GM12878 (cell line): ENCODE measurements at regions not wholly inside any gene's neighbourhood (a gene's known extent, or its start where the extent isn't known, plus 50 kb on each side); places are given as distances from the start of the nearest gene placed in this dataset.

Experiments
- ATAC-seq: fragments of 200-7000 bp; cut with Tn5 transposase; 3 replicates; pipeline ENCODE4 v1.9.1; 2020; ENCODE audit warnings: mild to moderate bottlenecking, moderate library complexity
- BruUV-seq: library from RNA; stranded (reverse); fragments of 400-500 nt; replicated peaks from 2 replicates; lab custom pipeline; 2021; lab: Mats Ljungman, UMichigan
- CTCF ChIA-PET: fragments of 300-600 bp; sonication (Branson Sonifier 250); formaldehyde crosslinking; extraction: SDS; loops from one replicate; lab custom pipeline; 2021; ENCODE audit warnings: inconsistent platforms; lab: Yijun Ruan, JAX
- POLR2A ChIA-PET: fragments of 350-600 bp; formaldehyde crosslinking; extraction: SDS; loops from one replicate; lab custom pipeline; 2021; ENCODE audit warnings: inconsistent platforms; lab: Charles Lee
- RAD21 ChIA-PET: fragments of 300-600 bp; sonication (Branson Sonifier 250); formaldehyde crosslinking; loops from one replicate; lab custom pipeline; 2023; ENCODE audit warnings: antibody characterized with exemption; ENCODE audit not compliant: unreplicated experiment; lab: Charles Lee
- SMC1A ChIA-PET: fragments of 300-600 bp; sonication (Branson Sonifier 250); formaldehyde crosslinking; loops from one replicate; lab custom pipeline; 2023; ENCODE audit not compliant: unreplicated experiment, uncharacterized antibody; lab: Charles Lee
- DNase-seq: peaks from one replicate; pipeline ENCODE4 v3.0.0-alpha.2; 2011; ENCODE audit warnings: low read depth, low spot score
- FAIRE-seq: peaks from 3 replicates; lab custom pipeline; 2011; peaks lifted over from hg19 to GRCh38; lab: Jason Lieb, UNC
- H2AFZ ChIP-seq: 2 replicates; pipeline ENCODE4 v1.6.0; 2011; ENCODE audit warnings: low read depth, low read length, control low read depth; ENCODE audit not compliant: control insufficient read depth
- H3K27ac ChIP-seq: 2 replicates; pipeline ENCODE4 v1.5.1; 2011; ENCODE audit warnings: control low read depth; ENCODE audit not compliant: control insufficient read depth, insufficient read depth
- H3K27me3 ChIP-seq, 2 experiments: replicated peaks in 1 of 2; 2 replicates each; pipeline versions ENCODE4 v1.6.0 to v1.6.1; 2011; ENCODE audit warnings: low read length in 1 of 2; ENCODE audit not compliant: control insufficient read depth in 2 of 2, insufficient read depth in 2 of 2
- H3K36me3 ChIP-seq, 2 experiments: 2 replicates each; pipeline ENCODE4 v1.5.1; 2011; ENCODE audit warnings: low read length in 1 of 2; ENCODE audit not compliant: control insufficient read depth in 2 of 2, insufficient read depth in 2 of 2
- H3K4me1 ChIP-seq: 2 replicates; pipeline ENCODE4 v1.6.1; 2011; ENCODE audit warnings: mild to moderate bottlenecking, low read length, moderate library complexity, mixed read lengths; ENCODE audit not compliant: control insufficient read depth, insufficient read depth
- H3K4me2 ChIP-seq: 2 replicates; pipeline ENCODE4 v1.6.0; 2011; ENCODE audit warnings: control low read depth; ENCODE audit not compliant: control insufficient read depth, insufficient read depth
- H3K4me3 ChIP-seq: fragments of 200-600 bp; sonication (generic); 2 replicates; pipeline ENCODE4 v1.5.1; 2016
- H3K79me2 ChIP-seq: 2 replicates; pipeline ENCODE4 v1.6.0; 2011; ENCODE audit warnings: low read length; ENCODE audit not compliant: control insufficient read depth, insufficient read depth
- H3K9ac ChIP-seq: 2 replicates; pipeline ENCODE4 v1.8.0; 2011; ENCODE audit warnings: low read length, control low read depth, mixed read lengths; ENCODE audit not compliant: control insufficient read depth, insufficient read depth
- H3K9me3 ChIP-seq: replicated peaks from 3 replicates; pipeline ENCODE4 v1.5.1; 2011; ENCODE audit warnings: mild to moderate bottlenecking, low read length; ENCODE audit not compliant: control insufficient read depth, insufficient read depth
- H4K20me1 ChIP-seq: 2 replicates; pipeline ENCODE4 v1.6.0; 2011; ENCODE audit not compliant: control insufficient read depth, insufficient read depth
- CEBPB ChIP-seq, 2 experiments: fragments of 150-350 bp in 1 of 2; IDR thresholded peaks; 2 replicates each; pipeline ENCODE4 v1.6.1; 2012 to 2014; ENCODE audit warnings: low read depth in 2 of 2, low read length in 2 of 2, borderline replicate concordance in 1 of 2, inconsistent platforms in 1 of 2
- CHD2 ChIP-seq: IDR thresholded peaks from 2 replicates; pipeline ENCODE4 v1.6.1; 2011; ENCODE audit warnings: low read depth, low read length, improper control_type of control experiment, borderline replicate concordance
- EP300 ChIP-seq, 2 experiments: fragments of 150-350 bp in 1 of 2; IDR thresholded peaks; 2 replicates each; pipeline ENCODE4 v1.6.1; 2011 to 2012; ENCODE audit warnings: low read depth in 2 of 2, low read length in 2 of 2, borderline replicate concordance in 1 of 2, improper control_type of control experiment in 1 of 2, inconsistent platforms in 1 of 2; ENCODE audit not compliant: control insufficient read depth in 1 of 2
- FOXK2 ChIP-seq: fragments of 450-650 bp; IDR thresholded peaks from 2 replicates; pipeline ENCODE4 v1.6.1; 2017; ENCODE audit warnings: mild to moderate bottlenecking, moderate library complexity
- IKZF1 ChIP-seq: fragments of 450-650 bp; conservative IDR thresholded peaks from 2 replicates; pipeline ENCODE4 v1.6.1; 2017; ENCODE audit warnings: antibody characterized with exemption, mild to moderate bottlenecking
- MTA3 ChIP-seq: IDR thresholded peaks from 2 replicates; pipeline ENCODE4 v1.6.1; 2012; ENCODE audit warnings: low read length, inconsistent platforms, borderline replicate concordance
- PAX5 ChIP-seq: IDR thresholded peaks from 2 replicates; pipeline ENCODE4 v1.6.1; 2011; ENCODE audit warnings: low read depth, low read length, borderline replicate concordance
- PAX8 ChIP-seq: fragments of 450-650 bp; IDR thresholded peaks from 2 replicates; pipeline ENCODE4 v1.6.1; 2017; ENCODE audit warnings: mild to moderate bottlenecking, moderate library complexity
- PKNOX1 ChIP-seq: fragments of 450-650 bp; IDR thresholded peaks from 2 replicates; pipeline ENCODE4 v1.6.1; 2016; ENCODE audit warnings: mild to moderate bottlenecking
- POLR2A ChIP-seq: IDR thresholded peaks from 2 replicates; pipeline ENCODE4 v1.6.1; 2011; ENCODE audit warnings: low read depth, mild to moderate bottlenecking, low read length
- RELA ChIP-seq: fragments of 450-650 bp; IDR thresholded peaks from 2 replicates; pipeline ENCODE4 v1.8.0; 2014; ENCODE audit warnings: borderline replicate concordance; ENCODE audit not compliant: partially characterized antibody
- SREBF1 ChIP-seq: IDR thresholded peaks from 2 replicates; pipeline ENCODE4 v1.6.1; 2012; ENCODE audit warnings: mild to moderate bottlenecking, low read length
- ZNF217 ChIP-seq: fragments of 450-650 bp; IDR thresholded peaks from 2 replicates; pipeline ENCODE4 v1.6.1; 2017; ENCODE audit warnings: antibody characterized with exemption, mild to moderate bottlenecking
- ZNF687 ChIP-seq: fragments of 450-650 bp; IDR thresholded peaks from 2 replicates; pipeline ENCODE4 v1.6.1; 2017; ENCODE audit warnings: mild to moderate bottlenecking, moderate library complexity
- WGBS: methylation state at CpG from one replicate; pipeline ENCODE4 v1.1.6; 2016; ENCODE audit warnings: low lambda C conversion rate; ENCODE audit not compliant: insufficient replicate concordance, insufficient coverage; ENCODE audit errors: missing lambda C conversion rate; 5-methylcytosine and 5-hydroxymethylcytosine counted together
- in situ Hi-C: fragments of 300-500 bp; cut with MboI; formaldehyde crosslinking; loops from 9 replicates; pipeline ENCODE4 v1.14.3; 2018; ENCODE audit warnings: mixed read lengths
- intact Hi-C: fragments of 100-400 bp; cut with micrococcal nuclease; formaldehyde crosslinking; loops from one replicate; pipeline ENCODE4 v1.14.2; 2022; ENCODE audit not compliant: unreplicated experiment
- TF ChIP-seq, protein P1 (sequence below): fragments of 450-650 bp; formaldehyde crosslinking; IDR thresholded peaks from 2 replicates; pipeline ENCODE4 v1.4.0; 2022; ENCODE audit warnings: mild to moderate bottlenecking, moderate library complexity

- no peak for DNase-seq
- CTCF ChIA-PET: no interaction called here
- Histone ChIP-seq H3K27ac (no peak overlapping the region), H3K79me2 (no peaks in the 10 kb centered on the region), H3K4me2 (no peak overlapping the region), H3K36me3 (no peaks in the 10 kb centered on the region), H4K20me1 (no peaks in the 10 kb centered on the region), H3K4me1 (no peaks in the 10 kb centered on the region), H2AFZ (no peak overlapping the region), H3K9me3 (no peaks in the 10 kb centered on the region), H3K9ac (no peak overlapping the region), H3K4me3 (no peak overlapping the region), H3K27me3 (peaks cover 0 to 1% of the 10 kb centered on the region in 2 experiments; a peak in 2 of 4 replicates)
- SMC1A ChIA-PET: no interaction called here
- RAD21 ChIA-PET: no interaction called here
- BruUV-seq: no TSS peak
- whole genome bisulfite sequencing: 29% methylated on average over 2 of the region's 2 CpGs
- ATAC-seq: no peak
- in situ Hi-C loops: no loop called here
- intact Hi-C loops: no loop called here
- FAIRE-seq: no peak
- POLR2A ChIA-PET: no interaction called here
- TF ChIP-seq CHD2 (no peak), POLR2A (no peak), SREBF1 (no peak), EP300 (IDR thresholded peaks at IDR 0.05; ENCODE audit: borderline replicate concordance in 1 of 2, control insufficient read depth in 1 of 2, low read depth in 2 of 2, low read length in 2 of 2) (no peak), CEBPB (IDR thresholded peaks at IDR 0.05; ENCODE audit: borderline replicate concordance in 1 of 2, low read depth in 2 of 2, low read length in 2 of 2) (no peak), PAX8 (no peak), ZNF687 (no peak), PKNOX1 (no peak), ZNF217 (no peak), IKZF1 (no peak), MTA3 (no peak), RELA (no peak), PAX5 (no peak), FOXK2 (no peak)
- TF ChIP-seq, protein P1, sequence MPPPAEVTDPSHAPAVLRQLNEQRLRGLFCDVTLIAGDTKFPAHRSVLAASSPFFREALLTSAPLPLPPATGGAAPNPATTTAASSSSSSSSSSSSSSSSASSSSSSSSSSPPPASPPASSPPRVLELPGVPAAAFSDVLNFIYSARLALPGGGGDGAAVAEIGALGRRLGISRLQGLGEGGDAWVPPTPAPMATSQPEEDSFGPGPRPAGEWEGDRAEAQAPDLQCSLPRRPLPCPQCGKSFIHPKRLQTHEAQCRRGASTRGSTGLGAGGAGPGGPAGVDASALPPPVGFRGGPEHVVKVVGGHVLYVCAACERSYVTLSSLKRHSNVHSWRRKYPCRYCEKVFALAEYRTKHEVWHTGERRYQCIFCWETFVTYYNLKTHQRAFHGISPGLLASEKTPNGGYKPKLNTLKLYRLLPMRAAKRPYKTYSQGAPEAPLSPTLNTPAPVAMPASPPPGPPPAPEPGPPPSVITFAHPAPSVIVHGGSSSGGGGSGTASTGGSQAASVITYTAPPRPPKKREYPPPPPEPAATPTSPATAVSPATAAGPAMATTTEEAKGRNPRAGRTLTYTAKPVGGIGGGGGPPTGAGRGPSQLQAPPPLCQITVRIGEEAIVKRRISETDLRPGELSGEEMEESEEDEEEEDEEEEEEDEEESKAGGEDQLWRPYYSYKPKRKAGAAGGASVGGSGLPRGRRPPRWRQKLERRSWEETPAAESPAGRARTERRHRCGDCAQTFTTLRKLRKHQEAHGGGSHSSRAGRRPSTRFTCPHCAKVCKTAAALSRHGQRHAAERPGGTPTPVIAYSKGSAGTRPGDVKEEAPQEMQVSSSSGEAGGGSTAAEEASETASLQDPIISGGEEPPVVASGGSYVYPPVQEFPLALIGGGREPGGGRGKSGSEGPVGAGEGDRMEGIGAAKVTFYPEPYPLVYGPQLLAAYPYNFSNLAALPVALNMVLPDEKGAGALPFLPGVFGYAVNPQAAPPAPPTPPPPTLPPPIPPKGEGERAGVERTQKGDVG (CRISPR knock-in tag): no peak
Observed at GRCh38 chr2:173741759-173742158, 223.4 kb downstream of the SP3 start.
